ENCODE measurements at regions not wholly inside any gene's neighbourhood (a gene's known extent, or its start where the extent isn't known, plus 50 kb on each side); places are given as distances from the start of the nearest gene placed in this dataset.

GRCh38 chr11:106507645-106508306 is 430.3 kb downstream of the AASDHPPT start:
- no peak for TF ChIP-seq CTCF (IDR thresholded peaks at IDR 0.05)
- no peak for TF ChIP-seq POLR2A (IDR thresholded peaks at IDR 0.05)
- TF ChIP-seq POLR2AphosphoS5 (IDR thresholded peaks at IDR 0.05): no peak

Data from prostate gland (tissue), 2 donors.